GM23248 (cell line): ENCODE measurements at regions not wholly inside any gene's neighbourhood (a gene's known extent, or its start where the extent isn't known, plus 50 kb on each side); places are given as distances from the start of the nearest gene placed in this dataset.

Experiments used
- DNase-seq: peaks from one replicate; pipeline ENCODE4 v3.0.0-alpha.2; 2015
- H2AFZ ChIP-seq: fragments of 200-600 bp; sonication (generic); 2 replicates; pipeline ENCODE4 v1.6.1; 2016; ENCODE audit warnings: antibody characterized with exemption
- H3F3A ChIP-seq: fragments of 200-600 bp; sonication (generic); 2 replicates; pipeline ENCODE4 v1.6.1; 2016; ENCODE audit warnings: mild to moderate bottlenecking, antibody characterized with exemption, mixed run types; ENCODE audit not compliant: insufficient read depth
- H3K27ac ChIP-seq: fragments of 200-600 bp; sonication (generic); 2 replicates; pipeline ENCODE4 v1.5.1; 2016; ENCODE audit warnings: mild to moderate bottlenecking
- H3K27me3 ChIP-seq: fragments of 200-600 bp; sonication (generic); replicated peaks from 2 replicates; pipeline ENCODE4 v1.6.1; 2016; ENCODE audit warnings: mild to moderate bottlenecking; ENCODE audit not compliant: insufficient read depth
- H3K36me3 ChIP-seq: fragments of 200-600 bp; sonication (generic); 2 replicates; pipeline ENCODE4 v1.6.1; 2016; ENCODE audit warnings: low read depth, mild to moderate bottlenecking
- H3K4me1 ChIP-seq: fragments of 200-600 bp; sonication (generic); 2 replicates; pipeline ENCODE4 v1.6.1; 2016; ENCODE audit warnings: mild to moderate bottlenecking; ENCODE audit not compliant: insufficient read depth
- H3K4me2 ChIP-seq: fragments of 200-600 bp; sonication (generic); one replicate; pipeline ENCODE4 v1.6.1; 2016; ENCODE audit warnings: mild to moderate bottlenecking; ENCODE audit not compliant: unreplicated experiment
- H3K4me3 ChIP-seq: fragments of 200-600 bp; sonication (generic); 2 replicates; pipeline ENCODE4 v1.5.1; 2016; ENCODE audit warnings: mild to moderate bottlenecking
- H3K79me2 ChIP-seq: fragments of 200-600 bp; sonication (generic); 2 replicates; pipeline ENCODE4 v1.6.1; 2016; ENCODE audit warnings: mild to moderate bottlenecking; ENCODE audit not compliant: insufficient read depth
- H3K9ac ChIP-seq: fragments of 200-600 bp; sonication (generic); 2 replicates; pipeline ENCODE4 v1.6.1; 2016; ENCODE audit warnings: mild to moderate bottlenecking
- H3K9me2 ChIP-seq: fragments of 200-600 bp; sonication (generic); 2 replicates; pipeline ENCODE4 v1.6.1; 2016; ENCODE audit warnings: mixed run types, mild to moderate bottlenecking, moderate library complexity; ENCODE audit not compliant: insufficient read depth
- H3K9me3 ChIP-seq: fragments of 200-600 bp; sonication (generic); one replicate; pipeline ENCODE4 v1.6.1; 2017; ENCODE audit warnings: low read depth
- H4K20me1 ChIP-seq: fragments of 200-600 bp; sonication (generic); 2 replicates; pipeline ENCODE4 v1.6.0; 2016; ENCODE audit not compliant: insufficient read depth
- EZH2 ChIP-seq: fragments of 200-600 bp; sonication (generic); IDR thresholded peaks from 2 replicates; pipeline ENCODE4 v1.6.1; 2018; ENCODE audit warnings: antibody characterized with exemption, mild to moderate bottlenecking; ENCODE audit not compliant: insufficient read depth, poor library complexity, severe bottlenecking
- EZH2phosphoT487 ChIP-seq: fragments of 200-600 bp; sonication (generic); IDR thresholded peaks from 2 replicates; pipeline ENCODE4 v1.6.1; 2018; ENCODE audit warnings: antibody characterized with exemption, moderate library complexity, mild to moderate bottlenecking, low read depth; ENCODE audit not compliant: insufficient read depth
- WGBS, 2 experiments: methylation state at CpG; one replicate each; pipeline ENCODE4 v1.1.6; 2015 to 2017; ENCODE audit warnings: low lambda C conversion rate in 2 of 2, low coverage in 1 of 2; ENCODE audit errors: missing lambda C conversion rate in 2 of 2; 5-methylcytosine and 5-hydroxymethylcytosine counted together
- in situ Hi-C: fragments of 300-500 bp; cut with MboI; formaldehyde crosslinking; loops from 2 replicates; pipeline ENCODE4 v1.15.0; 2020

GRCh38 chr5:143557061-143557818 is 153.8 kb upstream of the NR3C1 start:
- Histone ChIP-seq H3K9me3 (no peaks in the 10 kb centered on the region), H3F3A (peaks cover 56% of the 10 kb centered on the region), H3K4me1 (peaks cover 53% of the 10 kb centered on the region), H3K9me2 (no peaks in the 10 kb centered on the region), H3K9ac (peak overlapping the region; percentile 22; the same call in 1 of the 2 replicates), H4K20me1 (no peaks in the 10 kb centered on the region), H3K27ac (peak overlapping the region; percentile 72), H3K4me2 (peak overlapping the region; percentile 52), H3K79me2 (no peaks in the 10 kb centered on the region), H2AFZ (no peak overlapping the region), H3K36me3 (no peaks in the 10 kb centered on the region), H3K27me3 (no peaks in the 10 kb centered on the region), H3K4me3 (peak overlapping the region; percentile 7; the same call in 1 of the 2 replicates)
- in situ Hi-C loops: no loop called here
- 1% methylated on average over 3 of the region's 3 CpGs for WGBS, 2 experiments
- TF ChIP-seq EZH2 (no peak), EZH2phosphoT487 (peak; percentile 72; the same call in 1 of the 2 replicates)
- peak; percentile 78 for DNase-seq

DNA sequence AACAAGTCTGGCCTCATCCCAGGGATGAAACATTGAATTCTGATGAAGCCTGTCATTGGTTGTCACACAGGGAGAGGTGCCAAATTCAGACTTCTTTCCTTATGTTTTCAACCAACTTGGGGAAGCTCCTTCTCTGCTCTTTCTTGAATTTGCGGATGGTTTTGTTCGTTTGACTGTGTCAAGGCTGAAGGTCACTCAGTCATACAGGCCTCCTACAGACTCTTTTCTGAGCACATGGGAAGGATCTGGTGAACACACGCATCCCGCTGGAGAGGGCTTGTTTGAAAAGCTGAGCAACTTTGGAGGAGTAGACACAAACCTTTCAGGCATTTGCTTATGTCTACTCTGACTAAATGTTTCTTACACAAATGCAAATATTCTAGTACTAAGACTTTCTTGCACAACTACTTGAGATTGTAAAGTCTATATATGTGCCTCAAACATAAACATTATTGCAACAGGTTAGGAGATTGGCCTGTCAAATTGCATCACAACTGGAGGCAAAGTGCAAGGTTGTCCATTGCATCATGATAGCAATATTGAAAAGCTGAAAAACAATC is 151.5 kb upstream of the NR3C1 start:
- Histone ChIP-seq H3K36me3 (no peaks in the 10 kb centered on the region), H3F3A (peaks cover 77% of the 10 kb centered on the region), H2AFZ (no peak overlapping the region), H3K4me1 (peaks cover 73% of the 10 kb centered on the region), H3K4me3 (no peak overlapping the region), H3K9ac (no peak overlapping the region; the same call in 1 of the 2 replicates), H3K4me2 (peak overlapping the region; percentile 26), H3K9me3 (no peaks in the 10 kb centered on the region), H3K27ac (peak overlapping the region; percentile 89), H3K27me3 (no peaks in the 10 kb centered on the region), H4K20me1 (no peaks in the 10 kb centered on the region), H3K9me2 (no peaks in the 10 kb centered on the region), H3K79me2 (no peaks in the 10 kb centered on the region)
- TF ChIP-seq EZH2phosphoT487 (no peak), EZH2 (no peak)
- peak; percentile 60 for DNase-seq
- in situ Hi-C loops: no loop called here
- WGBS, 2 experiments: 64 to 67% methylated on average over 4 of the region's 4 CpGs

- H3K36me3 ChIP-seq: no peaks in the 10 kb centered on the region
- TF ChIP-seq EZH2phosphoT487: no peak
- TF ChIP-seq EZH2: no peak
- H3K9me2 ChIP-seq: no peaks in the 10 kb centered on the region
- H3K9me3 ChIP-seq: no peaks in the 10 kb centered on the region
- H3K27ac ChIP-seq: peak overlapping the region; percentile 89
- H3K4me1 ChIP-seq: peaks cover 73% of the 10 kb centered on the region
- H3K4me3 ChIP-seq: no peak overlapping the region
- H3F3A ChIP-seq: peaks cover 77% of the 10 kb centered on the region
- in situ Hi-C loops: no loop called here
- WGBS, 2 experiments: 0 to 1% methylated on average over 2 of the region's 2 CpGs
- H3K9ac ChIP-seq: peak overlapping the region; percentile 40
- no peak overlapping the region for H2AFZ ChIP-seq
- H3K79me2 ChIP-seq: no peaks in the 10 kb centered on the region
- peak overlapping the region; percentile 26 for H3K4me2 ChIP-seq
- no peaks in the 10 kb centered on the region for H4K20me1 ChIP-seq
- DNase-seq: peak; percentile 98
- no peaks in the 10 kb centered on the region for H3K27me3 ChIP-seq
Measured at GRCh38 chr5:143554187-143554717, 150.8 kb upstream of the NR3C1 start.

GRCh38 chr5:143552680-143553079 is 149.2 kb upstream of the NR3C1 start:
- in situ Hi-C loops: no loop called here
- Histone ChIP-seq H3K9me2 (no peaks in the 10 kb centered on the region), H3K9me3 (no peaks in the 10 kb centered on the region), H3F3A (peaks cover 69% of the 10 kb centered on the region), H3K9ac (no peak overlapping the region), H3K4me3 (no peak overlapping the region), H3K27me3 (no peaks in the 10 kb centered on the region), H3K79me2 (no peaks in the 10 kb centered on the region), H3K27ac (no peak overlapping the region), H4K20me1 (no peaks in the 10 kb centered on the region), H3K36me3 (no peaks in the 10 kb centered on the region), H3K4me2 (peak overlapping the region; percentile 32), H3K4me1 (peaks cover 65% of the 10 kb centered on the region), H2AFZ (no peak overlapping the region)
- 100% methylated on average over 1 of the region's 1 CpG for WGBS, 2 experiments
- DNase-seq: no peak
- TF ChIP-seq EZH2phosphoT487 (no peak), EZH2 (no peak)
